ENCODE measurements at regions not wholly inside any gene's neighbourhood (a gene's known extent, or its start where the extent isn't known, plus 50 kb on each side); places are given as distances from the start of the nearest gene placed in this dataset.

DNA sequence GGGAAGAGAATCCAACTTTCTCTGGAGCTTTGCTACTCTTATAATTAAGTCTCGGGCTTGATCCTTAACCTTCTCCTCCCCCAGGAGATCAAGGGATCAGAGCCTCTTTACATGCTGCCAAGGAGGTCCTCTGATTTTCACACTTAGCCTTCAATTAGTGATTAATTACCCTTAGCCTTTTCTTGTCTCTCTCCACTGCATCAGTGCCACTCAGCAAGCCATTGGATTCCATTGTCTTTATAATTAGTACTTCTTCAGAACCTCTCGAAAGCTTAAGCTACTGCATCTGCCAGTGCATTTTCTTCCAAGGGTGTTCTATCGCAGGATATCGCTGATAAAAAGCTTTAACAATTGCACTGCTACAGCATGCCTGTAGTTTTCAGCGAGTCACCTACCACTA, 477.0 kb upstream of the MEIS1 start:
- TF ChIP-seq ZBTB7A (IDR thresholded peaks at IDR 0.05; ENCODE audit: low read depth) (no peak), CEBPB (IDR thresholded peaks at IDR 0.05) (no peak), CREB1 (IDR thresholded peaks at IDR 0.05; ENCODE audit: low read depth) (no peak), RAD21 (IDR thresholded peaks at IDR 0.05; ENCODE audit: low read depth) (no peak), TAF1 (IDR thresholded peaks at IDR 0.05; ENCODE audit: low read depth) (no peak), TCF12 (IDR thresholded peaks at IDR 0.05; ENCODE audit: low read depth) (no peak), NFIC (IDR thresholded peaks at IDR 0.05) (no peak), EGR1 (IDR thresholded peaks at IDR 0.05) (no peak), FOXM1 (IDR thresholded peaks at IDR 0.05; ENCODE audit: borderline replicate concordance, low read depth) (no peak), EP300 (IDR thresholded peaks at IDR 0.05; ENCODE audit: borderline replicate concordance) (no peak), TEAD4 (IDR thresholded peaks at IDR 0.05) (no peak), YY1 (IDR thresholded peaks at IDR 0.05; ENCODE audit: low read depth) (no peak)
- TF ChIP-seq, protein P1, sequence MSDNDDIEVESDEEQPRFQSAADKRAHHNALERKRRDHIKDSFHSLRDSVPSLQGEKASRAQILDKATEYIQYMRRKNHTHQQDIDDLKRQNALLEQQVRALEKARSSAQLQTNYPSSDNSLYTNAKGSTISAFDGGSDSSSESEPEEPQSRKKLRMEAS (IDR thresholded peaks at IDR 0.05): no peak
- TF ChIP-seq, protein P2, sequence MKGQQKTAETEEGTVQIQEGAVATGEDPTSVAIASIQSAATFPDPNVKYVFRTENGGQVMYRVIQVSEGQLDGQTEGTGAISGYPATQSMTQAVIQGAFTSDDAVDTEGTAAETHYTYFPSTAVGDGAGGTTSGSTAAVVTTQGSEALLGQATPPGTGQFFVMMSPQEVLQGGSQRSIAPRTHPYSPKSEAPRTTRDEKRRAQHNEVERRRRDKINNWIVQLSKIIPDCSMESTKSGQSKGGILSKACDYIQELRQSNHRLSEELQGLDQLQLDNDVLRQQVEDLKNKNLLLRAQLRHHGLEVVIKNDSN (IDR thresholded peaks at IDR 0.05): no peak
- TF ChIP-seq, protein P3, sequence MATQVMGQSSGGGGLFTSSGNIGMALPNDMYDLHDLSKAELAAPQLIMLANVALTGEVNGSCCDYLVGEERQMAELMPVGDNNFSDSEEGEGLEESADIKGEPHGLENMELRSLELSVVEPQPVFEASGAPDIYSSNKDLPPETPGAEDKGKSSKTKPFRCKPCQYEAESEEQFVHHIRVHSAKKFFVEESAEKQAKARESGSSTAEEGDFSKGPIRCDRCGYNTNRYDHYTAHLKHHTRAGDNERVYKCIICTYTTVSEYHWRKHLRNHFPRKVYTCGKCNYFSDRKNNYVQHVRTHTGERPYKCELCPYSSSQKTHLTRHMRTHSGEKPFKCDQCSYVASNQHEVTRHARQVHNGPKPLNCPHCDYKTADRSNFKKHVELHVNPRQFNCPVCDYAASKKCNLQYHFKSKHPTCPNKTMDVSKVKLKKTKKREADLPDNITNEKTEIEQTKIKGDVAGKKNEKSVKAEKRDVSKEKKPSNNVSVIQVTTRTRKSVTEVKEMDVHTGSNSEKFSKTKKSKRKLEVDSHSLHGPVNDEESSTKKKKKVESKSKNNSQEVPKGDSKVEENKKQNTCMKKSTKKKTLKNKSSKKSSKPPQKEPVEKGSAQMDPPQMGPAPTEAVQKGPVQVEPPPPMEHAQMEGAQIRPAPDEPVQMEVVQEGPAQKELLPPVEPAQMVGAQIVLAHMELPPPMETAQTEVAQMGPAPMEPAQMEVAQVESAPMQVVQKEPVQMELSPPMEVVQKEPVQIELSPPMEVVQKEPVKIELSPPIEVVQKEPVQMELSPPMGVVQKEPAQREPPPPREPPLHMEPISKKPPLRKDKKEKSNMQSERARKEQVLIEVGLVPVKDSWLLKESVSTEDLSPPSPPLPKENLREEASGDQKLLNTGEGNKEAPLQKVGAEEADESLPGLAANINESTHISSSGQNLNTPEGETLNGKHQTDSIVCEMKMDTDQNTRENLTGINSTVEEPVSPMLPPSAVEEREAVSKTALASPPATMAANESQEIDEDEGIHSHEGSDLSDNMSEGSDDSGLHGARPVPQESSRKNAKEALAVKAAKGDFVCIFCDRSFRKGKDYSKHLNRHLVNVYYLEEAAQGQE (IDR thresholded peaks at IDR 0.05; ENCODE audit: low read depth): no peak

DNA sequence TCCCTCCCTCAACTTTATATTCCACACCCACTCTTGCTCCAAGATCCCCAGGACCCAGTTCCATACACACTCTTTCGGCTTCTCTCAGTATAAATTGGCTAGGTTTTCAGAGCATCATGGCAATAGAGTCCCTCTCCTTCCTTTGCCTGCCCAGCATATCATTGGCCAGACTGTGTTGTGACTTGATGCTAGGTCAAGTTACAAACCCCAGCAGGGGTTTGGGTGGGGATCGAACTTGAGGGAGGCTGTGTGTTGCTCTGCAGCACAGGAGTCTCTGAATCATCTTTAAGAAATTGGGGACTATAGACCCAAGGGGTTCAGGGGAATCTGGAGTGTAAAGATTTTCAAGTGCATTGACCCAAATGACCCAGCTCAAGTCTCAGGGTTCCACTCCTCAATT, 477.5 kb upstream of the MEIS1 start:
- TF ChIP-seq EGR1 (IDR thresholded peaks at IDR 0.05): no peak
- TF ChIP-seq TCF12 (IDR thresholded peaks at IDR 0.05; ENCODE audit: low read depth): no peak
- no peak for TF ChIP-seq CREB1 (IDR thresholded peaks at IDR 0.05; ENCODE audit: low read depth)
- TF ChIP-seq TAF1 (IDR thresholded peaks at IDR 0.05; ENCODE audit: low read depth): no peak

DNA sequence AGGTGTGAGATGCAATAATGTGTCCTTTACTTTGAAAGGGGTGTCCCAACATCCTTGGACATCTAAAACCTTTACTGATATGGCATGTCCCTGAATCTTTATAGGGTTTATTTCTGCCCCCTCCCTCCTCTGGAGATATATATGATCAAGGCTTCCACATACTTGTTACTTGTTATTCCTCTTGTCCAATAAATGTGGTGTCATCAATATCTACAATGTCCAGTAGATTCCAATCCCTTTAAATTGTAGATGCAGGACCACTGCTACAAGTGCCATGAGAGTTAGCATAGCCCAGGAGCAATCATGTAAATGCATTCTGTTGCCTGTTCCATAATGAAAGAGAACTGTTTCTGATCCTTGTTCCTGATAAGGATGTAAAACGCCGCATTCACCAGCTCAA, 479.7 kb upstream of the MEIS1 start:
- TF ChIP-seq ZBTB7A (IDR thresholded peaks at IDR 0.05; ENCODE audit: low read depth) (no peak), FOXM1 (IDR thresholded peaks at IDR 0.05; ENCODE audit: borderline replicate concordance, low read depth) (no peak), EP300 (IDR thresholded peaks at IDR 0.05; ENCODE audit: borderline replicate concordance) (no peak), TEAD4 (IDR thresholded peaks at IDR 0.05) (no peak), TAF1 (IDR thresholded peaks at IDR 0.05; ENCODE audit: low read depth) (no peak), NFIC (IDR thresholded peaks at IDR 0.05) (no peak)
- TF ChIP-seq, protein P3 (IDR thresholded peaks at IDR 0.05; ENCODE audit: low read depth): no peak
- TF ChIP-seq, protein P1 (IDR thresholded peaks at IDR 0.05): no peak

DNA sequence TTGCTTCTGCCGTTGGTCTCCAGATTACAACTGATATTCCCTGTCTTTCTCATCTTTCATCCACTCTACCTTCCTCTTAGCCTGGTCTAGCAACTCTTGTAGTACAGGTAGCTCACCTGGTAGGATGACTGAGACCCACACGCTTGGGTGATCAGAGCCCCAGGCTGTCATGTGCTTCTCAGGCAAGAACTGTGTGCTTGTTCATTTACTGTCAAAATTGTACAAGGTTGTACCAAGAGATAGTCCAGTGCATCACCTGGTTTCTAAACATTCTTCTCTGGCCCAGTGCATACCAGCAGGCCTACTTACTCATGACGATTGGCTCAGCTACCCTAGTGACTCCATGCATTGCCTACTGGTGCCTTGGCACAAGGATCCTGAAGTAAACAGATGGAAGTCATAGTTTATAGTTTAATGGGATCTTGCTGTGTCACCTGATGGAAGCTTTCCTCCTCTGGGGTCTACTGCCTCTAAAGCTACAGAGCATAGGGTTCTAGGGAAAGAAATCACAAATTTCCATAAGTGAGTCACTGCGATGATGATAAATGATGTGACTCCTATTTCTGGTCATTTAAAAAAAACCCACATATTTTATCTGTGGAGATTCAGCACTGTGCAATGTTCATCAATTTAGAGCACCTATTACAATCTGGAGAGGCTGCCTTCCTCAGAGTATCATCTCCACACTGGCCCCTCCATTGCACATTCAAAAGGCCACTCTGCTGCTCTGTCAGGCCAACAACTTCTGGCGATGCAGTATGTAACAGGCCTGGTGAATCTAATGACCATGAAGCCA, 481.8 kb upstream of the MEIS1 start:
- TF ChIP-seq ZBTB7A (IDR thresholded peaks at IDR 0.05; ENCODE audit: low read depth): no peak
- no peak for TF ChIP-seq TEAD4 (IDR thresholded peaks at IDR 0.05)
- TF ChIP-seq YY1 (IDR thresholded peaks at IDR 0.05; ENCODE audit: low read depth): no peak
- TF ChIP-seq EP300 (IDR thresholded peaks at IDR 0.05; ENCODE audit: borderline replicate concordance): no peak
- TF ChIP-seq TAF1 (IDR thresholded peaks at IDR 0.05; ENCODE audit: low read depth): no peak
- TF ChIP-seq, protein P3 (IDR thresholded peaks at IDR 0.05; ENCODE audit: low read depth): no peak
- no peak for TF ChIP-seq NFIC (IDR thresholded peaks at IDR 0.05)
- TF ChIP-seq CREB1 (IDR thresholded peaks at IDR 0.05; ENCODE audit: low read depth): no peak
- TF ChIP-seq, protein P1 (IDR thresholded peaks at IDR 0.05): no peak
- no peak for TF ChIP-seq TCF12 (IDR thresholded peaks at IDR 0.05; ENCODE audit: low read depth)
- no peak for TF ChIP-seq CEBPB (IDR thresholded peaks at IDR 0.05)
- no peak for TF ChIP-seq FOXM1 (IDR thresholded peaks at IDR 0.05; ENCODE audit: borderline replicate concordance, low read depth)
- no peak for TF ChIP-seq EGR1 (IDR thresholded peaks at IDR 0.05)
- no peak for TF ChIP-seq RAD21 (IDR thresholded peaks at IDR 0.05; ENCODE audit: low read depth)
- TF ChIP-seq, protein P2 (IDR thresholded peaks at IDR 0.05): no peak
